IPS-15b (cell line): ENCODE measurements at regions not wholly inside any gene's neighbourhood (a gene's known extent, or its start where the extent isn't known, plus 50 kb on each side); places are given as distances from the start of the nearest gene placed in this dataset.
"Not testable (repeated sequence)": the region's sequence is repeated elsewhere in the genome, so short reads cannot be mapped to it uniquely, and the experiment has no call there.

Experiments
- H3K27me3 ChIP-seq: one replicate; pipeline ENCODE4 v1.6.1; 2013; ENCODE audit warnings: low read length; ENCODE audit not compliant: control insufficient read depth, insufficient read depth
- H3K36me3 ChIP-seq: one replicate; pipeline ENCODE4 v1.6.1; 2013; ENCODE audit warnings: low read length; ENCODE audit not compliant: control insufficient read depth, insufficient read depth
- H3K4me1 ChIP-seq: one replicate; pipeline ENCODE4 v1.6.1; 2013; ENCODE audit warnings: mild to moderate bottlenecking, low read length; ENCODE audit not compliant: control insufficient read depth, insufficient read depth
- H3K4me3 ChIP-seq: one replicate; pipeline ENCODE4 v1.5.1; 2013; ENCODE audit warnings: low read depth, low read length
- H3K9ac ChIP-seq: one replicate; pipeline ENCODE4 v1.6.1; 2013; ENCODE audit warnings: low read depth, mild to moderate bottlenecking, low read length
- H3K9me3 ChIP-seq: one replicate; pipeline ENCODE4 v1.6.1; 2013; ENCODE audit warnings: mild to moderate bottlenecking, low read length; ENCODE audit not compliant: control insufficient read depth, insufficient read depth

- no peaks in the 10 kb centered on the region for H3K4me1 ChIP-seq
- no peak overlapping the region for H3K4me3 ChIP-seq
- H3K27me3 ChIP-seq, result no peaks in the 10 kb centered on the region
- H3K9me3 ChIP-seq, result no peaks in the 10 kb centered on the region
- no peak overlapping the region for H3K9ac ChIP-seq
- no peaks in the 10 kb centered on the region for H3K36me3 ChIP-seq
Observed at GRCh38 chr14:43522901-43523300, 984.2 kb downstream of the FSCB start.

DNA sequence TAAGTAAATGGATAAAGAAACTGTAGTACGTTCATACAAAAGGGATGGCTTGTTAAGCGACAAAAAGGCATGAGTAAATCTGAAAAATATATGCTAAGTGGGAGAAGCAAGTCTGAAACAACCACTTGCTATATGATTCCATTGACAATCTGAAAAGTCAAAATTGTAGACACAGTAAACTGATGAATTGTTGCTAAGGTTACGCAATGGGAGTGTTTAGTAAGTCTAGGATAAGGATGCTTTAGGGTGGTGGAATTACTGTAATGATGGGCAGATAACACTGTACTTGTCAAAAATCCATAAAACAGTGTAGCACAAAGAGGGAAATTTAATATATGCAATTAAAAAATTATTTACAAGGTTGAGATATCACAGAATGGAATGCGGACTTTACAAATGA is 984.9 kb downstream of the FSCB start:
- Histone ChIP-seq H3K36me3 (no peaks in the 10 kb centered on the region), H3K4me3 (no peak overlapping the region), H3K9me3 (no peaks in the 10 kb centered on the region), H3K9ac (no peak overlapping the region), H3K4me1 (no peaks in the 10 kb centered on the region), H3K27me3 (no peaks in the 10 kb centered on the region)

DNA sequence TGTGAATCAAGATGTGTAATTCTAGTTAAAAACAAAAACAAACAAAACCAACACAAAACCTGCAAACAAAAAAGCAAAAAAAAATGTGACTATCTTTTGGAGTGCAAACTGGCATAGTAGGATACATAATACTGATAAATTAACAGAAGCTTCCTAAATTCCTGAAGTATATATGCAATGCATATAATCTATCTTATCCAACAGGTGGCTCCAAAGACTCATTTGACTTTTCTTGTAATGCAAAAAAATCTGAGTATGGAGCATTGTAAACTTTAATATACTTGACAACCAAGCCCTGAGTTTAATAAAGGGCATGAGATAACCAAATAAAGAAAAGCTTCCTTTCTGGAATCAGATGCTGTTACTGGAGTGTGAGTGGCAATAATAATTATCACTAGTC is 1003.6 kb downstream of the FSCB start:
- H3K27me3 ChIP-seq, result no peaks in the 10 kb centered on the region
- no peak overlapping the region for H3K9ac ChIP-seq
- H3K4me3 ChIP-seq, result no peak overlapping the region
- no peaks in the 10 kb centered on the region for H3K9me3 ChIP-seq
- peaks cover 4% of the 10 kb centered on the region for H3K4me1 ChIP-seq
- H3K36me3 ChIP-seq, result no peaks in the 10 kb centered on the region

- not testable (repeated sequence) for H3K4me3 ChIP-seq, H3K27me3 ChIP-seq, H3K9me3 ChIP-seq, H3K4me1 ChIP-seq, H3K36me3 ChIP-seq, H3K9ac ChIP-seq
Observed at GRCh38 chr14:43492359-43492758, 1014.7 kb downstream of the FSCB start.

GRCh38 chr14:43483415-43483814 is 1023.7 kb downstream of the FSCB start:
- no peaks in the 10 kb centered on the region for H3K4me1 ChIP-seq

DNA sequence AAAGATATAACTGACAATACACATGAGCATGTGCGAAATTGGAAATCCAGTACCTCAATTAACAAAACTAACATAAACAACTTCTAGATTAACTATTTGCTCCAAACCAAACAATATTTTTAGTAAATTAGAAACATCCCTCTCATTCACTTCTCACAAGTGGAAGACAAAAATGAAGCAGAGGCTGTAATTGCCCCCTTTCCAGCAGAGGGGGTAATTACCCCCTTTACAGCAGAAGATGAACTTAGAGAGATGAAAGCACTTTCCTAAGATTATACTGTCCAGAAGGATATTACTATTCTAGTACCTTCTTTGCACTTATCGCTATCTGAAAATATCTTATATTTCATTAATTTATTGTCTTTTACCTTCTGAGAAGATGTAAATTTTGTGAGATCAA is 1025.2 kb downstream of the FSCB start:
- no peaks in the 10 kb centered on the region for H3K9me3 ChIP-seq
- no peaks in the 10 kb centered on the region for H3K36me3 ChIP-seq
- no peak overlapping the region for H3K4me3 ChIP-seq
- H3K4me1 ChIP-seq, result no peaks in the 10 kb centered on the region
- no peaks in the 10 kb centered on the region for H3K27me3 ChIP-seq
- H3K9ac ChIP-seq, result no peak overlapping the region

More at GRCh38 chr14:43483415-43483814, 1023.7 kb downstream of the FSCB start:
- Histone ChIP-seq H3K9me3 (no peaks in the 10 kb centered on the region), H3K9ac (no peak overlapping the region), H3K27me3 (no peaks in the 10 kb centered on the region), H3K4me3 (no peak overlapping the region), H3K36me3 (no peaks in the 10 kb centered on the region)

- no peak overlapping the region for H3K4me3 ChIP-seq
- H3K36me3 ChIP-seq, result no peaks in the 10 kb centered on the region
- no peaks in the 10 kb centered on the region for H3K4me1 ChIP-seq
- no peaks in the 10 kb centered on the region for H3K9me3 ChIP-seq
- H3K9ac ChIP-seq, result no peak overlapping the region
- H3K27me3 ChIP-seq, result no peaks in the 10 kb centered on the region
Observed at GRCh38 chr14:43480976-43481375, 1026.1 kb downstream of the FSCB start.

DNA sequence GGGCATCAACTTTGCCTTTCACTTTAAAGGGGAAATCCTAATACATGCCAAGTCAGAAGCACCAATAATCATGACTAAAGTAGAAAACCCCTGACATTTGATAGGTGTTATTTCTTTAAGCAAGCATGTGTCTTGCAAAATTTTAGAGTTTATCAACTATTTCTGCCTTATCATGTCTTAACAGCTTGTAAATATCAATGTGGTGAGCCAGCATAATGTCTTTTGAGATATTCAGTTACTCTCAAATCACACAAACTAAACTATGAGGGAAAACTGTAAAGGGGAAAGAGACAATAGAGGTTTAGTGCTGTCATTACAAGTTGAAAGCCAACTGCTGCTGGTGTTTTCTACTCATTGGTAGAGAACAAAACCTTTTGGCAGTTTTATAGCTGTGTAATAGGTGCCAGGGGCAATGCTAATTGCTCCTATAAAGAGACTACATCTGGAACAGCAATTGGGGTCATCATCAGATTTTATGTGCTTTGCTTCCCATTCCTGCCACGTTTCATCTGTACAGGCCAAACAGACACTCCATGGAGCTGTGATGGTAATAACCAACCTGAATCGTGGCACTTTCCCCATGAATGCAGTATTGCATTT is 1027.4 kb downstream of the FSCB start:
- no peak overlapping the region for H3K9ac ChIP-seq
- no peak overlapping the region for H3K4me3 ChIP-seq
- no peaks in the 10 kb centered on the region for H3K27me3 ChIP-seq
- no peaks in the 10 kb centered on the region for H3K36me3 ChIP-seq
- H3K4me1 ChIP-seq, result no peaks in the 10 kb centered on the region
- no peaks in the 10 kb centered on the region for H3K9me3 ChIP-seq

- H3K27me3 ChIP-seq, result no peaks in the 10 kb centered on the region
- H3K9me3 ChIP-seq, result no peaks in the 10 kb centered on the region
- no peak overlapping the region for H3K9ac ChIP-seq
- no peaks in the 10 kb centered on the region for H3K36me3 ChIP-seq
- H3K4me3 ChIP-seq, result no peak overlapping the region
- no peaks in the 10 kb centered on the region for H3K4me1 ChIP-seq
Observed at GRCh38 chr14:43476822-43477221, 1030.3 kb downstream of the FSCB start.

GRCh38 chr14:43475757-43476156 is 1031.3 kb downstream of the FSCB start:
- Histone ChIP-seq H3K4me1 (peaks cover 3% of the 10 kb centered on the region), H3K9ac (no peak overlapping the region), H3K9me3 (no peaks in the 10 kb centered on the region), H3K27me3 (no peaks in the 10 kb centered on the region), H3K36me3 (no peaks in the 10 kb centered on the region), H3K4me3 (no peak overlapping the region)

DNA sequence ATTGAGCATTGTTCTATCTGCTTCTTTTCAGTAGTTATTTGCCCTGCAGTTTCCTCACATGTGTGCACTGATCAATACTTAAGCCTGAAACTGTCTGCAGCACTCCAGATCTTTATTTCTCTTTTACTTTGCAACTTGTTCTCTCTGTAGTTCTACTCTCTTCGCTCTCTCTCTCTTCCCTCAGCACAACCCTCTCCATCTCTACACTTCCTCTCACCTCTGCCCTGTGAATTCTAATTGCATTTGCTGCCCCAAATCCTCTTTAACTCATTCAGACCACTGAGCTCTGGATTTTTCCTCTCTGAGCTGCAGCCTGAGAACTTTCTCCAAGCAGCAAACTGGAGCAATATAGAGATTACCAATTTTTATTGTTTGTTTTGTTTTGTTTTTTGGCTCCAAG is 1035.5 kb downstream of the FSCB start:
- Histone ChIP-seq H3K9me3 (no peaks in the 10 kb centered on the region), H3K27me3 (no peaks in the 10 kb centered on the region), H3K4me3 (no peak overlapping the region), H3K9ac (no peak overlapping the region), H3K36me3 (no peaks in the 10 kb centered on the region), H3K4me1 (peaks cover 3% of the 10 kb centered on the region)

- Histone ChIP-seq H3K9ac (no peak overlapping the region), H3K9me3 (no peaks in the 10 kb centered on the region), H3K36me3 (no peaks in the 10 kb centered on the region), H3K4me3 (no peak overlapping the region), H3K4me1 (no peaks in the 10 kb centered on the region), H3K27me3 (no peaks in the 10 kb centered on the region)
Observed at GRCh38 chr14:43464968-43465367, 1042.1 kb downstream of the FSCB start.
